Mesendoderm (in vitro differentiated cells): ENCODE measurements at regions not wholly inside any gene's neighbourhood (a gene's known extent, or its start where the extent isn't known, plus 50 kb on each side); places are given as distances from the start of the nearest gene placed in this dataset.

Experiments
- DNase-seq: peaks from one replicate; pipeline ENCODE4 v3.0.0; 2013
- H2AK5ac ChIP-seq: 2 replicates; pipeline ENCODE4 v1.6.1; 2013; ENCODE audit warnings: low read length, inconsistent platforms
- H2BK120ac ChIP-seq: 2 replicates; pipeline ENCODE4 v1.6.1; 2013; ENCODE audit warnings: low read depth, mild to moderate bottlenecking, low read length, moderate library complexity, mixed read lengths
- H2BK15ac ChIP-seq: replicated peaks from 2 replicates; pipeline ENCODE4 v1.6.1; 2013; ENCODE audit warnings: low read depth, mild to moderate bottlenecking, moderate library complexity
- H2BK5ac ChIP-seq: 2 replicates; pipeline ENCODE4 v1.6.1; 2013; ENCODE audit warnings: low read length, inconsistent platforms
- H3K18ac ChIP-seq: 2 replicates; pipeline ENCODE4 v1.6.1; 2013; ENCODE audit warnings: mild to moderate bottlenecking, low read length, mixed read lengths
- H3K23ac ChIP-seq: one replicate; pipeline ENCODE4 v1.6.1; 2013; ENCODE audit warnings: low read length
- H3K27ac ChIP-seq: 2 replicates; pipeline ENCODE4 v1.5.1; 2013; ENCODE audit warnings: low read depth, mild to moderate bottlenecking, inconsistent platforms, low read length, moderate library complexity
- H3K27me3 ChIP-seq: 2 replicates; pipeline ENCODE4 v1.6.1; 2013; ENCODE audit warnings: low read length, control low read depth, mild to moderate bottlenecking, inconsistent platforms; ENCODE audit not compliant: insufficient read depth, poor library complexity
- H3K36me3 ChIP-seq: 2 replicates; pipeline ENCODE4 v1.6.1; 2013; ENCODE audit warnings: low read length, inconsistent platforms; ENCODE audit not compliant: control insufficient read depth, insufficient read depth
- H3K4ac ChIP-seq: one replicate; pipeline ENCODE4 v1.6.1; 2013; ENCODE audit warnings: low read depth, mild to moderate bottlenecking, low read length, moderate library complexity
- H3K4me1 ChIP-seq: 2 replicates; pipeline ENCODE4 v1.6.1; 2013; ENCODE audit warnings: low read depth, low read length, inconsistent platforms; ENCODE audit not compliant: control insufficient read depth
- H3K4me2 ChIP-seq: 2 replicates; pipeline ENCODE4 v1.6.1; 2013; ENCODE audit warnings: low read length
- H3K4me3 ChIP-seq: 2 replicates; pipeline ENCODE4 v1.5.1; 2013; ENCODE audit warnings: mild to moderate bottlenecking, low read length
- H3K56ac ChIP-seq: one replicate; pipeline ENCODE4 v1.6.1; 2013; ENCODE audit warnings: low read length
- H3K79me1 ChIP-seq: 2 replicates; pipeline ENCODE4 v1.6.1; 2013; ENCODE audit warnings: low read length, inconsistent platforms
- H3K79me2 ChIP-seq: 2 replicates; pipeline ENCODE4 v1.6.1; 2013; ENCODE audit warnings: mild to moderate bottlenecking, low read length; ENCODE audit not compliant: control insufficient read depth, insufficient read depth
- H3K9ac ChIP-seq: 2 replicates; pipeline ENCODE4 v1.6.1; 2013; ENCODE audit warnings: low read length, inconsistent platforms
- H4K5ac ChIP-seq: one replicate; pipeline ENCODE4 v1.6.1; 2013; ENCODE audit warnings: low read length
- H4K8ac ChIP-seq: one replicate; pipeline ENCODE4 v1.6.1; 2013; ENCODE audit warnings: low read depth, mild to moderate bottlenecking, control low read depth, low read length, moderate library complexity
- WGBS: extraction: QIAGEN DNeasy Blood & Tissue Kit; methylation state at CpG from one replicate; pipeline ENCODE4 v1.1.7; 2013; ENCODE audit warnings: low lambda C conversion rate, missing lambda C conversion rate; ENCODE audit not compliant: insufficient coverage; ENCODE audit errors: extremely low coverage; 5-methylcytosine and 5-hydroxymethylcytosine counted together

DNA sequence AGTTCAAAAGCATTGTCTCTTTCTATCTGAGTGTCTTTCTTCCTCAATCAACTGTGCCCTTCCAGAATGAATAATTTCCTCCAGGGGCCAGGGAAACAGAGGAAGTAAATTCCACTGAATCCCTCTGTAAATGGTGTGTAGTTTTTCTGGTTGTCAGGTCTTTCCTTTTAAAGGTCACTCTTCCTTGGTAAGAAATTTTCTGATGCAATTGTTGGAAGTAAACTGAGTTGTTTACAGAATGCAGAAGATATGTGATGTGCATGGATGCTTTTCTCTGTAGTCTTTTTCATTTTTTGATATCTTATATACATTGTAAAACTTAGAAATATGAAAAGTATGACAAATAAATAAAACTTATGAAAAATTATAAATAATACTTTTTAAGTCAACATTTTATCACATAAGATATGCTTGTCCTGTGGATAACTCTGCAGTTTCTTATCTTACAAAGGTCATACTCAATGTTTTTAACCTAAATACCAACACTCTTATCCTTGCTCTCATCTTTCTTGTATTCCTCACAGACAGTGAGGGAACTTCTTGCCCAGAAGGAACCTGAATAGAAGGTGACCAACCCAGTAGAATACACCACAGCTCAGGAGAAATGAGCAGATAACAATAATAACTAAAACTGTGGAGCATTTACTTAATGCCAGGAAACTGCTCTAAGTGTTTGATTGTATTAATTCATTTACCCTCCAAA is 234.5 kb downstream of the METTL4 start:
- H3K4me3 ChIP-seq = no peak overlapping the region
- H3K4ac ChIP-seq = no peak overlapping the region
- no peak overlapping the region for H3K23ac ChIP-seq
- H2BK120ac ChIP-seq = no peak overlapping the region
- H2BK5ac ChIP-seq = no peak overlapping the region
- no peak for DNase-seq
- no peaks in the 10 kb centered on the region for H3K79me2 ChIP-seq
- no peak overlapping the region for H3K9ac ChIP-seq
- no peaks in the 10 kb centered on the region for H3K79me1 ChIP-seq
- H4K8ac ChIP-seq = no peak overlapping the region
- H2BK15ac ChIP-seq = no peak overlapping the region
- H2AK5ac ChIP-seq = no peak overlapping the region
- no peak overlapping the region for H3K27ac ChIP-seq
- H3K27me3 ChIP-seq = no peaks in the 10 kb centered on the region
- H4K5ac ChIP-seq = no peak overlapping the region
- H3K4me2 ChIP-seq = no peak overlapping the region
- H3K18ac ChIP-seq = no peak overlapping the region
- H3K36me3 ChIP-seq = no peaks in the 10 kb centered on the region
- H3K56ac ChIP-seq = no peak overlapping the region
- no peaks in the 10 kb centered on the region for H3K4me1 ChIP-seq

DNA sequence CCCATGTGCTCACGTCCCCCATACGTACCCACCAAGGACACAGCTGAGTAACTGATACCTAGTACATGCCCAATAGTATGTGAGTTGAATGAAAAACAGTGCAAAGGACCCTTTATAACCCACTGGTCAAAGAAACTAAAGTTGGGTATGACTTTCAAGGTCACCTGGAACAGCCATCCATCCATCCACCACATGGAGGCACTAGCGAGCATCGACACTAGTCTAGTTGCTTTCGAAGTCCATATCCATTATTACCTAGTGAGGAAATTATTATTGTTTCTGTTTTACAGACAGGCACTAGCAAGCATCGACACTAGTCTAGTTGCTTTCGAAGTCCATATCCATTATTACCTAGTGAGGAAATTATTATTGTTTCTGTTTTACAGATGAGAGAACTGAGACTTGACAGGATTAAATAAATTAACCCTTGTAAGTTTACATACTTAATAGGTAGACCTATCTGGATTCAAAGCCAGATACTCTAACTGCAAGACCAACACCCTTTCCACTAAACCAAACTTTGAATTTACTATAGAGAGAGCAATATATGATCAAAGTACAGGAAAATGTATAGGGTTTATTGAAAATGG is 233.7 kb downstream of the METTL4 start:
- H3K23ac ChIP-seq = no peak overlapping the region
- peak; percentile 54 for DNase-seq
- no peaks in the 10 kb centered on the region for H3K36me3 ChIP-seq
- no peaks in the 10 kb centered on the region for H3K27me3 ChIP-seq
- no peak overlapping the region for H3K27ac ChIP-seq
- H2AK5ac ChIP-seq = peak overlapping the region; percentile 23
- no peak overlapping the region for H2BK15ac ChIP-seq
- H3K79me1 ChIP-seq = no peaks in the 10 kb centered on the region
- H3K79me2 ChIP-seq = no peaks in the 10 kb centered on the region
- no peak overlapping the region for H3K4me3 ChIP-seq
- no peak overlapping the region for H2BK120ac ChIP-seq
- no peaks in the 10 kb centered on the region for H3K4me1 ChIP-seq
- H3K4ac ChIP-seq = peak overlapping the region; percentile 59
- H3K9ac ChIP-seq = no peak overlapping the region
- no peak overlapping the region for H3K4me2 ChIP-seq
- no peak overlapping the region for H4K8ac ChIP-seq
- no CpG with 5 or more reads among the region's 7 CpGs for WGBS
- no peak overlapping the region for H4K5ac ChIP-seq
- H2BK5ac ChIP-seq = peak overlapping the region; percentile 31
- no peak overlapping the region for H3K18ac ChIP-seq
- peak overlapping the region; percentile 68 for H3K56ac ChIP-seq

DNA sequence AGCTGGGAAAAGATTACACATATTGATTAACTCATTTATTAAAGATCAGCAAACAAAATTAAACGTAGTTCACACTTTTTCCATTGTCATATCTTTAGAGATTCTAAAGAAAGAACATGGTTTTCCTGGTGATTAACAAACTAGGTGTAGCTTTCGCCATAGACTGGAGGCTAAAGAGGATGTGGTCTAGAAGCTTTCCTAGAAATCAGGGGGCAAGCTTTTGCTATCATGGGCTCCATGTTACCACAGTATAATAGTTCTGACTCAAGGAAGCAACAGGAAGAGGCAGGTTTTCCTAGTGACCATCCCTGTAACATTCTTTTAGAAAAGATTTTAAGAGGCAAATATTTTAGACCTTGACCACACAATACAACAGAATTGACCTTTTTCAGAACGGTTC is 232.7 kb downstream of the METTL4 start:
- DNase-seq = no peak
- Histone ChIP-seq H4K5ac (no peak overlapping the region), H3K23ac (no peak overlapping the region), H3K4me1 (no peaks in the 10 kb centered on the region), H3K4me2 (no peak overlapping the region), H3K79me2 (no peaks in the 10 kb centered on the region), H4K8ac (no peak overlapping the region), H3K18ac (no peak overlapping the region), H3K9ac (no peak overlapping the region), H3K4ac (no peak overlapping the region), H3K27ac (no peak overlapping the region), H2BK120ac (no peak overlapping the region), H3K36me3 (no peaks in the 10 kb centered on the region), H3K56ac (no peak overlapping the region), H3K4me3 (no peak overlapping the region), H2AK5ac (no peak overlapping the region), H2BK15ac (no peak overlapping the region), H3K79me1 (no peaks in the 10 kb centered on the region), H3K27me3 (no peaks in the 10 kb centered on the region), H2BK5ac (no peak overlapping the region)
- WGBS = no CpG with 5 or more reads among the region's 3 CpGs

DNA sequence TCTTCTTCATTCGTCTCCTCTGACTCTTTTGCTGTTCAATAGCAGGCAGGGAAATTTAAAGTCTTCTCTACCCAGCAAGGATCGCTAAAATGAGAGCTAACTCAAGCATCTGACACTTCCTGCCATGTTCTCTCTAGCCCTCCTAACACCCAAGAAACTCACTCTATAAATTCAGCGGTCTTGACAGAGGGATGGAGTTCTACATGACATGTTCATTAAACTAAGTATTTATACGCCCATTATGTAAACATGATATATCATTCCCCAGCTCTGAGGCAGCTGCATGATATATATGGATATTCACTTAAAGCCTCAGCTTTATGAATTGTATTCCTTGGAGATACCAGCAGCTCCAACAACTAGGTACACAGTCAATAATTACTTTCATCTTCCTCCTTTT is 231.0 kb downstream of the METTL4 start:
- no peak overlapping the region for H4K8ac ChIP-seq
- no peak overlapping the region for H4K5ac ChIP-seq
- no CpG with 5 or more reads among the region's 4 CpGs for WGBS
- H2BK5ac ChIP-seq = no peak overlapping the region
- no peak for DNase-seq
- H3K4me1 ChIP-seq = no peaks in the 10 kb centered on the region
- H3K9ac ChIP-seq = no peak overlapping the region
- no peak overlapping the region for H2AK5ac ChIP-seq
- no peaks in the 10 kb centered on the region for H3K36me3 ChIP-seq
- no peaks in the 10 kb centered on the region for H3K79me1 ChIP-seq
- H3K56ac ChIP-seq = no peak overlapping the region
- no peak overlapping the region for H3K4me3 ChIP-seq
- H3K18ac ChIP-seq = no peak overlapping the region
- H3K23ac ChIP-seq = no peak overlapping the region
- H2BK120ac ChIP-seq = no peak overlapping the region
- H3K4me2 ChIP-seq = no peak overlapping the region
- H3K79me2 ChIP-seq = no peaks in the 10 kb centered on the region
- no peak overlapping the region for H3K27ac ChIP-seq
- no peaks in the 10 kb centered on the region for H3K27me3 ChIP-seq
- H2BK15ac ChIP-seq = no peak overlapping the region
- H3K4ac ChIP-seq = no peak overlapping the region

DNA sequence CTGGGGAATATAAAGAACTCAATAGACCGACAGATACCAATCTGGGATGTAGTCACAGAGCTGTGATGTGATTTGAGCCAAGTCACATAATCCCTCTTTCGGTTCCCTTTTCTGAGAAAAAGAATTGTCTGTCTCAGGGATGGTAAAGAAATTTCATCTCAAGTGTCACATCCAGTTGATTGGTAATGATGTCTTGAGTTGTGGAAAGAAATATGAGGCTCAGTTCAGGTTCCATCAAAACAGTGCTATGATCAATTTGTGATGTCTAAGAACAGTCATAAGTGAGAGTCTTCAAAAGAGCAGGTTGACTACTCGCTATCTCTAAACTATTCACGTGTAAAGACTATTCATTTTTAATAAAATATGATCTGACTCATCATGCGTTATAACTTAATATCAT is 223.3 kb downstream of the METTL4 start:
- Histone ChIP-seq H2AK5ac (no peak overlapping the region), H3K4me3 (no peak overlapping the region), H3K23ac (no peak overlapping the region), H3K27ac (no peak overlapping the region), H2BK120ac (no peak overlapping the region), H4K5ac (no peak overlapping the region), H2BK15ac (no peak overlapping the region), H3K27me3 (no peaks in the 10 kb centered on the region), H3K56ac (no peak overlapping the region), H3K4me1 (no peaks in the 10 kb centered on the region), H3K36me3 (no peaks in the 10 kb centered on the region), H3K4me2 (no peak overlapping the region), H3K79me1 (no peaks in the 10 kb centered on the region), H3K79me2 (no peaks in the 10 kb centered on the region), H2BK5ac (no peak overlapping the region), H4K8ac (no peak overlapping the region), H3K9ac (no peak overlapping the region), H3K18ac (no peak overlapping the region), H3K4ac (no peak overlapping the region)
- WGBS = no CpG with 5 or more reads among the region's 5 CpGs
- no peak for DNase-seq
